ENCODE measurements at regions not wholly inside any gene's neighbourhood (a gene's known extent, or its start where the extent isn't known, plus 50 kb on each side); places are given as distances from the start of the nearest gene placed in this dataset.

- DNase-seq (ENCODE audit: low read depth) = no peak
- no peak for TF ChIP-seq CTCF (IDR thresholded peaks at IDR 0.05; ENCODE audit: insufficient read depth, low read length)
- no peak overlapping the region for H3K4me3 ChIP-seq (ENCODE audit: low read depth, low read length)
These were observed 61.1 kb upstream of the ARID5B start for GRCh38 chr10:61840403-61840802.

GRCh38 chr10:61841338-61841875 lies 60.1 kb upstream of the ARID5B start:
- H3K4me3 ChIP-seq (ENCODE audit: low read depth, low read length) = no peak overlapping the region
- no peak for DNase-seq (ENCODE audit: low read depth)
- TF ChIP-seq CTCF (IDR thresholded peaks at IDR 0.05; ENCODE audit: insufficient read depth, low read length) = no peak

- TF ChIP-seq CTCF (IDR thresholded peaks at IDR 0.05; ENCODE audit: insufficient read depth, low read length) = no peak
- no peak overlapping the region for H3K4me3 ChIP-seq (ENCODE audit: low read depth, low read length)
- DNase-seq (ENCODE audit: low read depth) = peak; percentile 74
These were observed 58.6 kb upstream of the ARID5B start for GRCh38 chr10:61842755-61843497.

GRCh38 chr10:61844116-61844822 lies 57.2 kb upstream of the ARID5B start:
- no peak for DNase-seq (ENCODE audit: low read depth)
- TF ChIP-seq CTCF (IDR thresholded peaks at IDR 0.05; ENCODE audit: insufficient read depth, low read length) = no peak
- no peak overlapping the region for H3K4me3 ChIP-seq (ENCODE audit: low read depth, low read length)

GRCh38 chr10:61845196-61845949 lies 56.1 kb upstream of the ARID5B start:
- no peak for DNase-seq (ENCODE audit: low read depth)
- H3K4me3 ChIP-seq (ENCODE audit: low read depth, low read length) = no peak overlapping the region
- TF ChIP-seq CTCF (IDR thresholded peaks at IDR 0.05; ENCODE audit: insufficient read depth, low read length) = no peak

GRCh38 chr10:61845950-61846268 lies 55.6 kb upstream of the ARID5B start:
- no peak for DNase-seq (ENCODE audit: low read depth)
- no peak overlapping the region for H3K4me3 ChIP-seq (ENCODE audit: low read depth, low read length)
- no peak for TF ChIP-seq CTCF (IDR thresholded peaks at IDR 0.05; ENCODE audit: insufficient read depth, low read length)

All from fibroblast of the aortic adventitia (primary cell).